Ovary (tissue), 3 donors: ENCODE measurements at regions not wholly inside any gene's neighbourhood (a gene's known extent, or its start where the extent isn't known, plus 50 kb on each side); places are given as distances from the start of the nearest gene placed in this dataset.

ENCODE experiments used
- CTCF ChIP-seq, 3 donors: fragments of 450-650 bp in 2 of 3; fragments of 200-600 bp in 1 of 3; IDR thresholded peaks; one replicate each; pipeline versions ENCODE4 v1.5.1 to v1.8.0; 2016 to 2022; ENCODE audit warnings: antibody characterized with exemption in 3 of 3, mild to moderate bottlenecking in 1 of 3
- POLR2A ChIP-seq: fragments of 450-650 bp; IDR thresholded peaks from one replicate; pipeline ENCODE4 v1.6.1; 2017; ENCODE audit warnings: antibody characterized with exemption, mild to moderate bottlenecking, moderate library complexity
- donor health status: DM: no; HTN: no; CAD: no.

DNA sequence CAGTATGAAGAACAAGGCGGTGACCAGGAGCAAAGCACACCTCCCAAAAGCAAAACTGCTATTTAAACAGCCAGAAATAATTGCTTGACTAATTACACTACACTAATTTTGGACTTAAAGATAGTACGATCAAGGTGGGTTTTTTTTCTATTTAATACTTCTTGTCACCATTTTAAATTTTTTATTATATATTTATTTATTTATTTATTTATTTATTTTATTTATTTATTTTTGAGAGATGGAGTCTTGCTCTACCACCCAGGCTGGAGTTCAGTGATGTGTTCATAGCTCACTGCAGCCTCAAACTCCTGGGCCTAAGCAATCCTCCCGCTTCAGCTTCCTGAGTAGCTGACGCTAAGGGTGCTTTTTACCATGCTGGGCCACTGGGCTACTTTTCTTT is 146.2 kb upstream of the IRX1 start:
- TF ChIP-seq CTCF (IDR thresholded peaks at IDR 0.05) (no peak), POLR2A (no peak)
